Inflammatory macrophage treated with lipopolysaccharide for 4 hours (primary cell): ENCODE measurements at regions not wholly inside any gene's neighbourhood (a gene's known extent, or its start where the extent isn't known, plus 50 kb on each side); places are given as distances from the start of the nearest gene placed in this dataset.
"Not testable (repeated sequence)": the region's sequence is repeated elsewhere in the genome, so short reads cannot be mapped to it uniquely, and the experiment has no call there.

ENCODE experiments used
- DNase-seq: peaks from one replicate; pipeline ENCODE4 v3.0.0-alpha.2; 2020

DNA sequence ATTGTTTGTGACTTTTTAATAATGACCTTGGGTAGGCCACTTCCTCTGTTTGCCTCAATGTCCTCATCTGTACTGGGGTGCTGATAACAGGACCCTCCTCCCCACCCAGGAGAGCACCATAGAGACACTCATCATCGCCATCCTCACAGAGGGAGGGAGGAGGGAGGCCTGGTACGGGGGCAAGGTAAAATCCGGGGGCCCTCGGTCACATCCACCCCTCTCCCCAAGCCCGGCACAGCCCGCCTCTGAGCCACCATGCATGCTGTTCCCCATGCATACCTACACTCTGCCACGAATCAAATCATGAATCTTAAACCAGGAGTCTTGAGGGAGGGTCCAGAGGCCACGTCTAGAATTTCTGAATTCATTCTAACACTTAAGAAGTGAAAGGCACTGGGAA, 74.9 kb upstream of the IQSEC1 start:
- no peak for DNase-seq

DNA sequence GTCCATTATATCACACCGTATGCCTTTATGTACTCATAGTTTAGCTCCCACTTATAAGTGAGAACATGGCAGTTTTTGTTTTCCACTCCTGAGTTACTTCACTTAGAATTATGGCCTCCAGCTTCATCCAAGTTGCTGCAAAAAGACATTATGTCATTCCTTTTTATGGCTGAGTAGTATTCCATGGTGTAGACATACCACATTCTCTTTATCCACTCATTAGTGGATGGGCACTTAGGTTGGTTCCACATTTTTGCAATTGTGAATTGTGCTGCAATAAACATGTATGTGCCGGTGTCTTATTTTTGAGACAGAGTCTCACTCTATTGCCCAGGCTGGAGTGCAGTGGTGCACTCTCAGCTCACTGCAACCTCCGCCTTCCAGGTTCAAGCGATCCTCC, 74.1 kb upstream of the IQSEC1 start:
- DNase-seq = no peak

DNA sequence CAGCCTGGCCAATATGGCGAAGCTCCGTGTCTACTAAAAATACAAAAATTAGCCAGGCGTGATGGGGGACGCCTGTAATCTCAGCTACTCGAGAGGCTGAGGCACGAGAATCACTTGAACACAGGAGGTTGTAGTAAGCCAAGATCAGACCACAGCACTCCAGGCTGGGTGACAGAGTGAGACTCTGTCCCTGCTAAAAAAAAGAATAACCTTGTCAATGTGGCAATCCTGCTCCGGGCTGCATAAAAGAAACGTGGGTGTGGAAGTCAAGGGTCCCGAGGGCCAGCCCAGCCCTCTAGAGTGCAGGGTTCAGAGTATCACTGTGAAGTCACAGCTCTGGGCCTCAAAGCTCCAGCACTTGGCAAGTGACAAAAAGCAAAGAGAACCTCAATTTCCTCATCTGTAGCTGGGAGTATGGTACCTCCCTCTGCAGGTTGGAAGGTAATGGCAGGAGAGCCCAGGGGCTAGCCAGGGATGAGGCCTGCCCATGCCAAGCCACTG, 73.5 kb upstream of the IQSEC1 start:
- no peak for DNase-seq

- DNase-seq = no peak
Measured at GRCh38 chr3:13145826-13146642, 72.8 kb upstream of the IQSEC1 start.

GRCh38 chr3:13145131-13145825, 72.0 kb upstream of the IQSEC1 start:
- DNase-seq = no peak

DNA sequence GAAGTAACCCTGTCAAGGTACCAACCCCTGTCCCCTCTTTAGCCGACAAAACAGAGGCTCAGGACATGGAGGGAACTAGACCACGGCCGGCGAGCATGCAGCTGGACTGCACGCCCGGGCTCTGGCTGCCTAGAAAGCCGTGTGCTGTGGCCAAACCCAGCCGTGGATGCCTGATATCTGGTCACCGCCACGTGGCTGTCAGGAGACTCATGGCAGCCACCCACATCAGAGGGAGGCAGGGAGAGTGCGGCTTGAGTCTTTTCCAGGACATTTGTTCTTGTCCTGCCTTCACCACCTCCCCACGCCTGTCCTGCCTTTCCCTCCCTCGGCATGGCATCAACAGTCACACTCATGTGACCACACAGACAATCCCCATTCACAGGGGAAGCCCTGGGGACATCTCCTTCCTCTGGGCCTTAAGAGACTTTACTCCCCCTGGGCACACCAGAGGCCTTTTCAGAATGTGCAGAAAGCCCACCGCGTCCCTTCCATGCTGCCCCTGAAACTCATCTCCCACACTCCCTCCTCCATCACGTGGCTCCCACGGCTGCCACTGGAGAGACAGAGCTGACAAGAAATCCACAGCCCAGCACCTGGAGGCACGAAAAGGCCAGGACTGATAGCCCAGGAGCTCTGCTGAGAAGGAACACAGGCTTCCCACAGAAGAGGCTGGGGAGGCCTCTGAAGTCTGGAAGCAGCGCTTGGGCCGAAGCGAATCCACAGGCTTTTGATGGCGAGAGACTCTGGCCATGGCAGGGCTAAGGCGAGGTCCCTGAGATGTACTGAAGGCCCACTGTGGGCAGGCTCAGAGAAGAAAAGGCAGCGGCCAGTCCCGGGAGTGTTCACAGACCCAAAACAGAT, 71.2 kb upstream of the IQSEC1 start:
- no peak for DNase-seq

DNA sequence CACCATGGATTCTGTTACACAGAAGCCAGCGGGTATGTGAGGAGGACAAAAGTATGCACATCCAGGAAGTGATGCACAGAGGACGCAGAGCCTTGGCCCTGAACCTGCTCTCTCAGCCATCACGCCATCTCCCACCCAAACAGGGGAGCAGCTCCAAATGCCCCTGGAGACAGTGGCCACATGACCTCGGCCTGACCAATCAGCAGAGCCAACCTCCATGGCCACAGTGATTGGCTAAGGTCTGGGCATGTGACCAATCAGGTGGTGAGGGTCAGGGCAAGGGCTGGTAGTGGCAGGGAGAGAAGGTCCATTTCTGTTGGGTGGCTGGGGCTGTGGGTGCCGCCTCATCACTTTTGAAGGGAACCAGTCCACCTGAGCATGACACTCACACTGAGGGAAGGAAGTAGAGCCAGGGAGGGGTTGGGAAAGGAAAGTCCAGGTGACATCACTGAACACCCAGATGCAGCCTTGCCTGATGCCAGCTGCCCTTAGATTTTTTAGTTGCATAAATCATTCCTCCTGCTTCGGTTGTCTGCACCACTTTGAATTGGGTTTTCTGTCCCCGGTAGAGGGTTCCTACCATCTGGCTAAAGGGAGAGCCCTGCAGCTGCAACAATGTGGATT, 70.3 kb upstream of the IQSEC1 start:
- DNase-seq = no peak

GRCh38 chr3:13142552-13143380, 69.5 kb upstream of the IQSEC1 start:
- no peak for DNase-seq

DNA sequence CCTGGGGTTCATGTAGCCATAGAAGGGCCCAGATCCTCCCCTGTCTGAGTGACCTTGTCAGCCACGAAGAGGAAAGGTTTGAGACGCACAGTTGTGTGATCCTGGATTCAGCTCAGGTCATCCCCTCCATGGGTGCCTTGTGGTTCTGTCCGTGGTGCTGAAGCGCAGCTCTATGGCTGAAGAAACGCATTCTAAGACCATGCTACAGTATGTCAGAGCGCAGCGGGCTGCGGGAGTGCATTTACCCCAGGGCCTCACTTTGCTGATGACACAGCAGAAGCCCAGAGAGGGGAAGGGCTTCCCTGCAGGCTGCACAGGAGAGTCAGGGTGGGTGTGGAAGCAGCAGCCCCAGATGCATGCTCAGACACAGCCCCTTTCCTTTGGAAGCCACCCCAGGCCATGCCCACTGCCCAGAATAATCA, 68.8 kb upstream of the IQSEC1 start:
- no peak for DNase-seq

GRCh38 chr3:13141183-13141582, 68.0 kb upstream of the IQSEC1 start:
- no peak for DNase-seq

GRCh38 chr3:13140596-13140995, 67.4 kb upstream of the IQSEC1 start:
- no peak for DNase-seq

- DNase-seq = no peak
Measured at GRCh38 chr3:13139471-13140065, 66.3 kb upstream of the IQSEC1 start.

DNA sequence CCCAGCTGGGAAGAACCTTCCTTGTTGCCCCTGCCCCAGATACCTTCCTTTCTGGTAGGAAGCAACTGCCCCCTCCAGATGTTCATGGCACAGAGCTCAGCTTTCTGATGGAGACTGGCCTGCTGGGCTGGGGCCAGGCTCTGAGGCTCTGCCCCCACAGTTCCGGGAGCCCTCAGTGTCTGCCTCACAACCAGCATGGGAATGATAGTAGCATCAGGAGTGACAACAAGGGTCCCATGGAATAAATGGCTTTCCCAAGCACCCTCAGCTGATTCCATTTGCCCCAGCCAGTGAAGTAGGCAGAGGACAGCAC, 65.6 kb upstream of the IQSEC1 start:
- DNase-seq = no peak

DNA sequence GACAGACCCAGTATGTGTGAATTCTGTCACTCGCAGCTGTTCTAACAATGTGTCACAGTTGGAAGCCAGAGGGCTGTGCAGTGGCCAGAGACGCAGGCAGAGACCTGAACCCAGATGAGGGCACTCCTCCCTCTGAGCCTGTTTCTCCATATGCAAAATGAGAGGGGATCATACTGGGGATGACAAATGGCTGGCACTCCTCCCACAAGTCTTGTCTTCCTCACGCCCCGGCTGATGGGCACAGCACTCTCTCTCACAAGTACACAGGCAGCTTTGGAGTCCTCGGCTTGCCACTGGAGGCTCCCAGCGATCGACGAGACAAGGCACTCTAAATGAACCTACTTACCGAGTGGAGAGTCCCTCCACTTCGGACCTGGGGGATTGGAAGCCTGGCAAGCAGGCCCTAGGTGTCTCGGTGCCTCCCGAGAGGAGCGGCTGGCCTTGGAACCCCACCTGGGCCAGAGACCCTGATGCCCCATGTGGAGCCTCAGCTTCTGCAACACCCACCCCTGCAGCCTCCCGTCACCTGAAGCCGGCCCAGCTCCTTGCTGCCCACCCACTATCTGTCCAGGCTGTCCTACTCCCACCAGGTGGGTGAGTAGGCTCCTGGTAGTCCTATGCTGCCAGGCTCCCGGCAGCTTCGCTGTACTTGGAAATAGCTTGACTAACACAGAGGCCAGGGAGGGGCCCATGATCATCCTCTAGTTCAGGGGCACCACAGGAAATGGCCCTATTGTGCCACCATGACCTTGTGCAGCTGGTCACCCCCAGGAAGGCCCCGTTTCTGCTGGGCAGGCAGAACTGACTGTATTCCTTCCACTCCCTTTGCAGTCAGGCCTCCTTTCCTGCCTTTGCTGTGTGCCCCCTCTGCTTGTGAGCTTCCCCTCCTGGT, 65.0 kb upstream of the IQSEC1 start:
- DNase-seq = no peak

- DNase-seq = not testable (repeated sequence)
Measured at GRCh38 chr3:13136848-13137247, 63.6 kb upstream of the IQSEC1 start.

DNA sequence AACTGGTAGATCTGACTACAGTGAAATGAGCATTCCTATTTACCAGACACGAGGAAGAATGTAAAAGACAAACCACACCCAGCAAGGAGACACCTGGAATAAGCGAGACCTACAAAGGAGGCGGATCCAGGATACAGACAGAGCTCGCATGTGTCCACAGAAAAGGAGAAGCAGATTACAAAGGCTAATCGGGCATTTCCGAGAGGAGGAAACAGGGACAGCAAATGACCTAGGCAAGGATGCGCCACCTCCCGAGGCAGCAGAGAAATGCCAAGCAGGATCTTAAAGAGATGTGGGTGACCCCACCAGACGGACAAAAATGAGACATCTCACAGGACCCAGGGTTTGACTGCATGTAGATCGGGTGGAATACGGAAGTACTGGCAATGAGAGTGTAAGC, 63.2 kb upstream of the IQSEC1 start:
- no peak for DNase-seq

GRCh38 chr3:13135811-13136321, 62.6 kb upstream of the IQSEC1 start:
- no peak for DNase-seq

- DNase-seq = no peak
Measured at GRCh38 chr3:13135251-13135810, 62.1 kb upstream of the IQSEC1 start.

DNA sequence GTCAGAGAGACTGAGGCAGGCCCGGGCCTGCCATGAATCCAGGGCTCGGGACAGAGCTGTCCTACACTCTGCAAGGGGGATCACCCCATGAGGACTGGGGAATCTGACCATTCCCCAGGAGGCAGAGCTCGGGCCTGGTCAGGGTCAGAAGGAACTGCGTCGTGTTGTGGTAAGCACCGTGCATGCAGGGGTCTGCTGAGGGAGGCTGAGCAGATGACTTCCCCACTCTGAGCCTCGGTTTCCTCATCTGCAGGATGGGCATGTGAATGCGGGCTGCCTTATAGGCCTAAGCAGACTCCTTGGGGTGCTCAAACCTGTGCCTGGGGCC, 61.6 kb upstream of the IQSEC1 start:
- DNase-seq = no peak
